SK-N-SH (cell line): ENCODE measurements at regions not wholly inside any gene's neighbourhood (a gene's known extent, or its start where the extent isn't known, plus 50 kb on each side); places are given as distances from the start of the nearest gene placed in this dataset.

Source experiments
- CTCF ChIA-PET: fragments of 300-600, 350-600 bp; formaldehyde crosslinking; extraction: SDS; loops from one replicate; lab custom pipeline; 2021; lab: Yijun Ruan, JAX
- POLR2A ChIA-PET: fragments of 350-600 bp; sonication (Branson Sonifier 250); formaldehyde crosslinking; extraction: SDS; loops from one replicate; lab custom pipeline; 2020; ENCODE audit warnings: antibody characterized with exemption, inconsistent platforms; lab: Yijun Ruan, JAX
- DNase-seq: peaks from one replicate; pipeline ENCODE4 v3.0.0; 2012
- H2AFZ ChIP-seq: fragments of 200-600 bp; sonication (generic); 2 replicates; pipeline ENCODE4 v1.8.1; 2016; ENCODE audit warnings: antibody characterized with exemption, mild to moderate bottlenecking, low read depth
- H3F3A ChIP-seq: fragments of 200-600 bp; sonication (generic); replicated peaks from 2 replicates; pipeline ENCODE3; 2016; ENCODE audit warnings: antibody characterized with exemption, mild to moderate bottlenecking; ENCODE audit not compliant: insufficient read depth
- H3K27ac ChIP-seq, 2 experiments: fragments of 200-500 bp in 1 of 2; fragments of 200-600 bp in 1 of 2; sonication (Bioruptor generic) in 1 of 2; sonication (generic), shearing (Covaris generic) in 1 of 2; 2 replicates each; pipeline versions ENCODE4 v1.5.1 to v1.6.1; 2014 to 2016; ENCODE audit warnings: low read depth in 2 of 2, inconsistent platforms in 1 of 2, low read length in 1 of 2, mild to moderate bottlenecking in 1 of 2, mixed read lengths in 1 of 2
- H3K27me3 ChIP-seq: fragments of 200-600 bp; sonication (generic), shearing (Covaris generic); 2 replicates; pipeline ENCODE4 v1.6.1; 2016; ENCODE audit warnings: mixed run types; ENCODE audit not compliant: insufficient read depth
- H3K36me3 ChIP-seq, 2 experiments: fragments of 200-500 bp in 1 of 2; fragments of 200-600 bp in 1 of 2; sonication (Bioruptor generic) in 1 of 2; sonication (generic) in 1 of 2; replicated peaks in 1 of 2; 2 replicates each; pipeline versions ENCODE3 to v1.5.1; 2014 to 2016; ENCODE audit warnings: low read length in 1 of 2, mild to moderate bottlenecking in 1 of 2; ENCODE audit not compliant: insufficient read depth in 2 of 2, control insufficient read depth in 1 of 2
- H3K4me1 ChIP-seq, 2 experiments: fragments of 200-500 bp in 1 of 2; fragments of 200-600 bp in 1 of 2; sonication (Bioruptor generic) in 1 of 2; sonication (generic), shearing (Covaris generic) in 1 of 2; 2 replicates each; pipeline versions ENCODE4 v1.5.1 to v1.6.1; 2014 to 2016; ENCODE audit warnings: low read depth in 1 of 2, low read length in 1 of 2, mixed run types in 1 of 2; ENCODE audit not compliant: insufficient read depth in 2 of 2, control insufficient read depth in 1 of 2
- H3K4me2 ChIP-seq: fragments of 200-600 bp; sonication (generic), shearing (Covaris generic); 2 replicates; pipeline ENCODE4 v1.6.1; 2017; ENCODE audit warnings: mixed run types
- H3K4me3 ChIP-seq, 2 experiments: fragments of 200-500 bp in 1 of 2; fragments of 200-600 bp in 1 of 2; sonication (Bioruptor generic) in 1 of 2; sonication (generic), shearing (Covaris generic) in 1 of 2; 2 replicates each; pipeline versions ENCODE4 v1.5.1 to v1.8.1; 2014 to 2016; ENCODE audit warnings: low read depth in 2 of 2, inconsistent platforms in 1 of 2, low read length in 1 of 2, mild to moderate bottlenecking in 1 of 2, mixed read lengths in 1 of 2, moderate library complexity in 1 of 2
- H3K79me2 ChIP-seq: fragments of 200-600 bp; sonication (generic); 2 replicates; pipeline ENCODE4 v1.8.1; 2017; ENCODE audit warnings: mild to moderate bottlenecking; ENCODE audit not compliant: insufficient read depth
- H3K9ac ChIP-seq: fragments of 200-600 bp; sonication (generic); 2 replicates; pipeline ENCODE4 v1.6.1; 2017; ENCODE audit warnings: mixed run types
- H3K9me2 ChIP-seq: fragments of 200-600 bp; sonication (generic); 2 replicates; pipeline ENCODE4 v1.6.1; 2017; ENCODE audit warnings: mixed run types
- H3K9me3 ChIP-seq: fragments of 200-600 bp; sonication (generic); 2 replicates; pipeline ENCODE4 v1.6.1; 2017; ENCODE audit warnings: mixed run types, mild to moderate bottlenecking, moderate library complexity
- H4K20me1 ChIP-seq: fragments of 200-600 bp; sonication (generic); 2 replicates; pipeline ENCODE4 v1.6.1; 2017; ENCODE audit warnings: mild to moderate bottlenecking, mixed run types; ENCODE audit not compliant: insufficient read depth
- ELF1 ChIP-seq: IDR thresholded peaks from 2 replicates; pipeline ENCODE4 v1.4.0; 2012
- MXI1 ChIP-seq: IDR thresholded peaks from 2 replicates; pipeline ENCODE4 v1.6.1; 2012; ENCODE audit warnings: mild to moderate bottlenecking, low read depth, low read length, improper control_type of control experiment
- POLR2AphosphoS5 ChIP-seq: IDR thresholded peaks from 2 replicates; pipeline ENCODE4 v1.6.1; 2012; ENCODE audit warnings: low read depth, low read length
- YY1 ChIP-seq: IDR thresholded peaks from 2 replicates; pipeline ENCODE4 v1.4.0; 2012; ENCODE audit warnings: low read depth, mild to moderate bottlenecking
- WGBS: methylation state at CpG from one replicate; pipeline ENCODE4 v1.1.6; 2017; ENCODE audit warnings: low lambda C conversion rate; 5-methylcytosine and 5-hydroxymethylcytosine counted together
- TF ChIP-seq, protein P1 (sequence below): fragments of 150-350 bp; IDR thresholded peaks from 2 replicates; pipeline ENCODE4 v1.6.1; 2016; ENCODE audit warnings: mild to moderate bottlenecking, low read depth, low read length
- TF ChIP-seq, protein P2 (sequence below): fragments of 200-600 bp; sonication (generic); IDR thresholded peaks from 2 replicates; pipeline ENCODE4 v1.6.1; 2017; ENCODE audit warnings: antibody characterized with exemption, mild to moderate bottlenecking, moderate library complexity
- TF ChIP-seq, protein P3 (sequence below): IDR thresholded peaks from 2 replicates; pipeline ENCODE4 v1.4.0; 2012; ENCODE audit warnings: low read depth, borderline replicate concordance
- TF ChIP-seq, protein P4 (sequence below): IDR thresholded peaks from 2 replicates; pipeline ENCODE4 v1.6.1; 2012; ENCODE audit warnings: mild to moderate bottlenecking, low read depth, low read length, moderate library complexity

DNA sequence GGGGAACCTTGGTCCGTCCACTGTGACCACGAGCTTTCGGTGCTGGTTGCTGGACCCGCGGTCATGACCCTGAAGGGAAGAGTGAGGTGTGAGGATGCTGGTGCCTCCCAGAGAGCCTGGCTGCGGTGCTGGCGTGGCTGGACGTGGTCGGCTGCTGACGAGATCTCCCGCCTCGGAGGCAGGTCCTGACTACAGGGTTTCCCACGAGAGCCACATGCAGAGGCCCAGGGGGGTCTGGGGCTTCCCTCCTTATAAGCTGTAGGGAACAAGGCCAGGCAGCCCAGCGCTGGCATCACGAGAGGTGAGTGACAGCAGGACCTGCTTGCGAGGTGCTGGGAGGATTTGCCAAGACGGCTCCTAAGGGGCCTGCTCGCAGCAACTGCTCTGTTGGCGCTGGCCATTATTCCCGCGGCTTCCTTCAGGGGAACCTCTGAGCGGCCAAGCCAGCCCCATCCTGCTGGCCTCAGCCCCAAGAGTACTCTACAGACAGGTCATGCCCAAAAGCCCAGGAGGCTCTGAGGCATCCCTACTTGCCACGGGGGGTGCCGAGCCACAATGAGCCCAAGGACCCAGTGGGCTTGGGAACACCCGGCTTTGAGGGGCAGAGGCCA lies 134.8 kb downstream of the FOXL1 start (continued):
- no peak for TF ChIP-seq MXI1
- no peak for TF ChIP-seq POLR2AphosphoS5
- TF ChIP-seq, protein P1, sequence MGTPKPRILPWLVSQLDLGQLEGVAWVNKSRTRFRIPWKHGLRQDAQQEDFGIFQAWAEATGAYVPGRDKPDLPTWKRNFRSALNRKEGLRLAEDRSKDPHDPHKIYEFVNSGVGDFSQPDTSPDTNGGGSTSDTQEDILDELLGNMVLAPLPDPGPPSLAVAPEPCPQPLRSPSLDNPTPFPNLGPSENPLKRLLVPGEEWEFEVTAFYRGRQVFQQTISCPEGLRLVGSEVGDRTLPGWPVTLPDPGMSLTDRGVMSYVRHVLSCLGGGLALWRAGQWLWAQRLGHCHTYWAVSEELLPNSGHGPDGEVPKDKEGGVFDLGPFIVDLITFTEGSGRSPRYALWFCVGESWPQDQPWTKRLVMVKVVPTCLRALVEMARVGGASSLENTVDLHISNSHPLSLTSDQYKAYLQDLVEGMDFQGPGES = no peak
- TF ChIP-seq YY1 = no peak
- TF ChIP-seq, protein P2, sequence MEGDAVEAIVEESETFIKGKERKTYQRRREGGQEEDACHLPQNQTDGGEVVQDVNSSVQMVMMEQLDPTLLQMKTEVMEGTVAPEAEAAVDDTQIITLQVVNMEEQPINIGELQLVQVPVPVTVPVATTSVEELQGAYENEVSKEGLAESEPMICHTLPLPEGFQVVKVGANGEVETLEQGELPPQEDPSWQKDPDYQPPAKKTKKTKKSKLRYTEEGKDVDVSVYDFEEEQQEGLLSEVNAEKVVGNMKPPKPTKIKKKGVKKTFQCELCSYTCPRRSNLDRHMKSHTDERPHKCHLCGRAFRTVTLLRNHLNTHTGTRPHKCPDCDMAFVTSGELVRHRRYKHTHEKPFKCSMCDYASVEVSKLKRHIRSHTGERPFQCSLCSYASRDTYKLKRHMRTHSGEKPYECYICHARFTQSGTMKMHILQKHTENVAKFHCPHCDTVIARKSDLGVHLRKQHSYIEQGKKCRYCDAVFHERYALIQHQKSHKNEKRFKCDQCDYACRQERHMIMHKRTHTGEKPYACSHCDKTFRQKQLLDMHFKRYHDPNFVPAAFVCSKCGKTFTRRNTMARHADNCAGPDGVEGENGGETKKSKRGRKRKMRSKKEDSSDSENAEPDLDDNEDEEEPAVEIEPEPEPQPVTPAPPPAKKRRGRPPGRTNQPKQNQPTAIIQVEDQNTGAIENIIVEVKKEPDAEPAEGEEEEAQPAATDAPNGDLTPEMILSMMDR = no peak
- TF ChIP-seq, protein P3, sequence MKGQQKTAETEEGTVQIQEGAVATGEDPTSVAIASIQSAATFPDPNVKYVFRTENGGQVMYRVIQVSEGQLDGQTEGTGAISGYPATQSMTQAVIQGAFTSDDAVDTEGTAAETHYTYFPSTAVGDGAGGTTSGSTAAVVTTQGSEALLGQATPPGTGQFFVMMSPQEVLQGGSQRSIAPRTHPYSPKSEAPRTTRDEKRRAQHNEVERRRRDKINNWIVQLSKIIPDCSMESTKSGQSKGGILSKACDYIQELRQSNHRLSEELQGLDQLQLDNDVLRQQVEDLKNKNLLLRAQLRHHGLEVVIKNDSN = no peak

DNA sequence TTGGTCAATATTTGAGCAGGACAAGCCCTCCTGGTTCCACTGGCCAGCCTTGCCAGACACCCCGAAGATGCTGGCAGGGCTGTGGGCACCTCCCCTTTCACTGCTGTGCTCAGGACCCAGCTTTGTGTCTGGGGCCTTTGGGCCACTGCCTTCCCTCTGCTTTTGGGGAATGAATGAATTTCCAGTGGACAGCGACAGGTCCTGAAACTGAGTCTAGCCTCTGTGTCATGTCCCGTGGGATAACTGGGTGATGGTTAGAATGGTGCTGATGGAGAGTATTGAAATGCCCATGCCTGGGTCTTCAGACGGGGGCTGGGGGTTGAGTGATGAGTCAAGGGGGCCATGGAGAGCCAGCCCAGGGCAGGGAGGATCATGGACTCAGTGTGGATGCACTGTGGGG lies 135.8 kb downstream of the FOXL1 start:
- DNase-seq = no peak
- Histone ChIP-seq H3K4me3 (no peak overlapping the region), H3K9me3 (no peaks in the 10 kb centered on the region), H4K20me1 (no peaks in the 10 kb centered on the region), H2AFZ (no peak overlapping the region), H3K4me2 (no peak overlapping the region), H3K9ac (no peak overlapping the region), H3K4me1 (no peaks in the 10 kb centered on the region), H3F3A (peaks cover 13% of the 10 kb centered on the region), H3K79me2 (peaks cover 33% of the 10 kb centered on the region), H3K36me3 (no peaks in the 10 kb centered on the region), H3K27ac (no peak overlapping the region), H3K9me2 (no peaks in the 10 kb centered on the region), H3K27me3 (no peaks in the 10 kb centered on the region)
- 0% methylated on average over 2 of the region's 4 CpGs for WGBS
- CTCF ChIA-PET = no interaction called here
- POLR2A ChIA-PET = no interaction called here
- TF ChIP-seq, protein P4, sequence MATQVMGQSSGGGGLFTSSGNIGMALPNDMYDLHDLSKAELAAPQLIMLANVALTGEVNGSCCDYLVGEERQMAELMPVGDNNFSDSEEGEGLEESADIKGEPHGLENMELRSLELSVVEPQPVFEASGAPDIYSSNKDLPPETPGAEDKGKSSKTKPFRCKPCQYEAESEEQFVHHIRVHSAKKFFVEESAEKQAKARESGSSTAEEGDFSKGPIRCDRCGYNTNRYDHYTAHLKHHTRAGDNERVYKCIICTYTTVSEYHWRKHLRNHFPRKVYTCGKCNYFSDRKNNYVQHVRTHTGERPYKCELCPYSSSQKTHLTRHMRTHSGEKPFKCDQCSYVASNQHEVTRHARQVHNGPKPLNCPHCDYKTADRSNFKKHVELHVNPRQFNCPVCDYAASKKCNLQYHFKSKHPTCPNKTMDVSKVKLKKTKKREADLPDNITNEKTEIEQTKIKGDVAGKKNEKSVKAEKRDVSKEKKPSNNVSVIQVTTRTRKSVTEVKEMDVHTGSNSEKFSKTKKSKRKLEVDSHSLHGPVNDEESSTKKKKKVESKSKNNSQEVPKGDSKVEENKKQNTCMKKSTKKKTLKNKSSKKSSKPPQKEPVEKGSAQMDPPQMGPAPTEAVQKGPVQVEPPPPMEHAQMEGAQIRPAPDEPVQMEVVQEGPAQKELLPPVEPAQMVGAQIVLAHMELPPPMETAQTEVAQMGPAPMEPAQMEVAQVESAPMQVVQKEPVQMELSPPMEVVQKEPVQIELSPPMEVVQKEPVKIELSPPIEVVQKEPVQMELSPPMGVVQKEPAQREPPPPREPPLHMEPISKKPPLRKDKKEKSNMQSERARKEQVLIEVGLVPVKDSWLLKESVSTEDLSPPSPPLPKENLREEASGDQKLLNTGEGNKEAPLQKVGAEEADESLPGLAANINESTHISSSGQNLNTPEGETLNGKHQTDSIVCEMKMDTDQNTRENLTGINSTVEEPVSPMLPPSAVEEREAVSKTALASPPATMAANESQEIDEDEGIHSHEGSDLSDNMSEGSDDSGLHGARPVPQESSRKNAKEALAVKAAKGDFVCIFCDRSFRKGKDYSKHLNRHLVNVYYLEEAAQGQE = peak; percentile 91
- no peak for TF ChIP-seq ELF1
